GM23338 (cell line): ENCODE measurements at regions not wholly inside any gene's neighbourhood (a gene's known extent, or its start where the extent isn't known, plus 50 kb on each side); places are given as distances from the start of the nearest gene placed in this dataset.

Experiments
- ATAC-seq: fragments of 200-7000 bp; cut with Tn5 transposase; 3 replicates; pipeline ENCODE4 v1.9.1; 2020
- DNase-seq: peaks from one replicate; pipeline ENCODE4 v3.0.0-alpha.2; 2015; ENCODE audit warnings: low spot score
- H2AFZ ChIP-seq: fragments of 200-600 bp; sonication (generic); 2 replicates; pipeline ENCODE4 v1.8.0; 2016; ENCODE audit warnings: antibody characterized with exemption, mild to moderate bottlenecking, moderate library complexity
- H3F3A ChIP-seq: fragments of 200-600 bp; sonication (generic); replicated peaks from 2 replicates; pipeline ENCODE4 v1.8.0; 2017; ENCODE audit warnings: antibody characterized with exemption, mixed run types, low read depth
- H3K27ac ChIP-seq: fragments of 200-600 bp; sonication (generic); 2 replicates; pipeline ENCODE4 v1.6.1; 2016; ENCODE audit warnings: low read depth
- H3K27me3 ChIP-seq: fragments of 200-600 bp; sonication (generic); 2 replicates; pipeline ENCODE4 v1.8.0; 2016; ENCODE audit warnings: mild to moderate bottlenecking, mixed run types, moderate library complexity; ENCODE audit not compliant: insufficient read depth
- H3K36me3 ChIP-seq: fragments of 200-600 bp; sonication (generic); 2 replicates; pipeline ENCODE4 v1.8.0; 2016; ENCODE audit warnings: mild to moderate bottlenecking; ENCODE audit not compliant: insufficient read depth
- H3K4me1 ChIP-seq: fragments of 200-600 bp; sonication (generic); 2 replicates; pipeline ENCODE4 v1.8.0; 2016; ENCODE audit warnings: mild to moderate bottlenecking, moderate library complexity; ENCODE audit not compliant: insufficient read depth
- H3K4me2 ChIP-seq: fragments of 200-600 bp; sonication (generic); 2 replicates; pipeline ENCODE4 v1.7.1; 2017; ENCODE audit warnings: mixed run types
- H3K4me3 ChIP-seq: fragments of 200-600 bp; sonication (generic); 2 replicates; pipeline ENCODE4 v1.6.1; 2016; ENCODE audit warnings: mixed run types
- H3K79me2 ChIP-seq: fragments of 200-600 bp; sonication (generic); replicated peaks from 2 replicates; pipeline ENCODE4 v1.8.0; 2017; ENCODE audit warnings: mild to moderate bottlenecking; ENCODE audit not compliant: insufficient read depth
- H3K9me2 ChIP-seq: fragments of 200-600 bp; sonication (generic); 2 replicates; pipeline ENCODE4 v1.8.0; 2017; ENCODE audit not compliant: insufficient read depth
- H4K20me1 ChIP-seq: fragments of 200-600 bp; sonication (generic); replicated peaks from 2 replicates; pipeline ENCODE4 v1.8.0; 2017; ENCODE audit warnings: mild to moderate bottlenecking; ENCODE audit not compliant: insufficient read depth
- H3K27ac Mint-ChIP-seq: 2 replicates; pipeline ENCODE4 v1.8.0; 2020; ENCODE audit warnings: inconsistent platforms, mild to moderate bottlenecking, moderate library complexity, mixed read lengths
- H3K27me3 Mint-ChIP-seq: 3 replicates; pipeline ENCODE4 v1.8.0; 2022; ENCODE audit warnings: low read depth, mild to moderate bottlenecking, moderate library complexity, mixed read lengths, inconsistent platforms; ENCODE audit not compliant: insufficient read depth, poor library complexity
- H3K36me3 Mint-ChIP-seq: 3 replicates; pipeline ENCODE4 v1.8.0; 2021; ENCODE audit warnings: low read depth, mild to moderate bottlenecking, inconsistent platforms, moderate library complexity, mixed read lengths
- H3K4me1 Mint-ChIP-seq: 3 replicates; pipeline ENCODE4 v1.8.0; 2020; ENCODE audit warnings: mild to moderate bottlenecking, inconsistent platforms, mixed read lengths
- H3K4me3 Mint-ChIP-seq: 3 replicates; pipeline ENCODE4 v1.8.0; 2021; ENCODE audit warnings: moderate library complexity, mild to moderate bottlenecking, inconsistent platforms, mixed read lengths
- H3K9me3 Mint-ChIP-seq: 3 replicates; pipeline ENCODE4 v1.8.0; 2020; ENCODE audit warnings: moderate library complexity, mild to moderate bottlenecking, inconsistent platforms, mixed read lengths
- EZH2 ChIP-seq: fragments of 200-600 bp; sonication (generic); IDR thresholded peaks from one replicate; pipeline ENCODE4 v1.8.0; 2017; ENCODE audit warnings: antibody characterized with exemption, mild to moderate bottlenecking, low read depth; ENCODE audit not compliant: unreplicated experiment
- EZH2phosphoT487 ChIP-seq: fragments of 200-600 bp; sonication (generic); IDR thresholded peaks from one replicate; pipeline ENCODE4 v1.8.1; 2018; ENCODE audit warnings: antibody characterized with exemption; ENCODE audit not compliant: unreplicated experiment
- JUNB ChIP-seq: IDR thresholded peaks from one replicate; pipeline ENCODE4 v1.6.1; 2016; ENCODE audit warnings: antibody characterized with exemption; ENCODE audit not compliant: unreplicated experiment
- NANOG ChIP-seq: IDR thresholded peaks from 2 replicates; pipeline ENCODE4 v1.6.1; 2016; ENCODE audit warnings: antibody characterized with exemption, borderline replicate concordance
- POLR2AphosphoS5 ChIP-seq: IDR thresholded peaks from 2 replicates; pipeline ENCODE4 v1.6.1; 2016; ENCODE audit warnings: antibody characterized with exemption, low read depth
- STAT1 ChIP-seq: IDR thresholded peaks from one replicate; pipeline ENCODE4 v1.6.1; 2016; ENCODE audit warnings: antibody characterized with exemption; ENCODE audit not compliant: unreplicated experiment
- ZNF114 ChIP-seq: fragments of 250-450 bp; sonication (Bioruptor Pico); IDR thresholded peaks from 2 replicates; pipeline ENCODE4 v1.5.0; 2020; ENCODE audit warnings: mild to moderate bottlenecking, moderate library complexity
- ZNF331 ChIP-seq: fragments of 250-450 bp; sonication (Bioruptor Pico); IDR thresholded peaks from 2 replicates; pipeline ENCODE4 v1.5.0; 2020; ENCODE audit warnings: low read depth, mild to moderate bottlenecking, moderate library complexity
- TF ChIP-seq, protein P1 (sequence below), 2 experiments: fragments of 200-600 bp in 1 of 2; sonication (generic) in 1 of 2; conservative IDR thresholded peaks; 2 replicates each; pipeline versions ENCODE4 v1.5.1 to v1.6.1; 2016 to 2017; ENCODE audit warnings: antibody characterized with exemption in 2 of 2, low read depth in 2 of 2, mild to moderate bottlenecking in 2 of 2, moderate library complexity in 1 of 2
- TF ChIP-seq, protein P2 (sequence below): IDR thresholded peaks from one replicate; pipeline ENCODE4 v1.6.1; 2018; ENCODE audit warnings: antibody characterized with exemption; ENCODE audit not compliant: unreplicated experiment
- TF ChIP-seq, protein P3 (sequence below): fragments of 250-450 bp; sonication (Bioruptor Pico); IDR thresholded peaks from 2 replicates; pipeline ENCODE4 v1.5.0; 2020; ENCODE audit warnings: mild to moderate bottlenecking, moderate library complexity

DNA sequence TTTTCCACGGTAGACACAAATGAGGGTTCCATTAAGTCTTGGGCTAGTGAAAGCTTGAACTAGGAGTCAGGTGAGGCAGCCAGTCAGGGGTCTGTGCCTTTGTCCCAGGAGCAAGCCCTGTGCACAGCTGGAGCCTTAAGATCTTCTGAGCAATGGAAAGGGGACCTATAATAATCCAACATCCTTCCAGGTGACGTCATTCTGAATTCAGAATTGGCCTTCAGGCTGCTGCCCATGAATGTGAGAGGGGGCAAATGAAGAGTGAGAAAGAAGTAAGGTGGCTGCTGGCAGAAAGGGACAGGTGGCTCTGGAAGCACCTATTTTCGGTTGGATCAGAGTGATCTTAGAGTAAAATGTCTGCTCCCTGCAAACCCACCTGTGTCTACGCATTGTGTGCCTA is 488.1 kb upstream of the CDH5 start (continued):
- TF ChIP-seq, protein P1, sequence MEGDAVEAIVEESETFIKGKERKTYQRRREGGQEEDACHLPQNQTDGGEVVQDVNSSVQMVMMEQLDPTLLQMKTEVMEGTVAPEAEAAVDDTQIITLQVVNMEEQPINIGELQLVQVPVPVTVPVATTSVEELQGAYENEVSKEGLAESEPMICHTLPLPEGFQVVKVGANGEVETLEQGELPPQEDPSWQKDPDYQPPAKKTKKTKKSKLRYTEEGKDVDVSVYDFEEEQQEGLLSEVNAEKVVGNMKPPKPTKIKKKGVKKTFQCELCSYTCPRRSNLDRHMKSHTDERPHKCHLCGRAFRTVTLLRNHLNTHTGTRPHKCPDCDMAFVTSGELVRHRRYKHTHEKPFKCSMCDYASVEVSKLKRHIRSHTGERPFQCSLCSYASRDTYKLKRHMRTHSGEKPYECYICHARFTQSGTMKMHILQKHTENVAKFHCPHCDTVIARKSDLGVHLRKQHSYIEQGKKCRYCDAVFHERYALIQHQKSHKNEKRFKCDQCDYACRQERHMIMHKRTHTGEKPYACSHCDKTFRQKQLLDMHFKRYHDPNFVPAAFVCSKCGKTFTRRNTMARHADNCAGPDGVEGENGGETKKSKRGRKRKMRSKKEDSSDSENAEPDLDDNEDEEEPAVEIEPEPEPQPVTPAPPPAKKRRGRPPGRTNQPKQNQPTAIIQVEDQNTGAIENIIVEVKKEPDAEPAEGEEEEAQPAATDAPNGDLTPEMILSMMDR (conservative IDR thresholded peaks at IDR 0.05; ENCODE audit: low read depth in 2 of 2): no peak
- TF ChIP-seq NANOG (no peak), EZH2 (no peak), JUNB (no peak), POLR2AphosphoS5 (no peak), EZH2phosphoT487 (no peak), ZNF114 (CRISPR knock-in tag) (no peak), STAT1 (no peak), ZNF331 (CRISPR knock-in tag) (no peak)
- TF ChIP-seq, protein P2, sequence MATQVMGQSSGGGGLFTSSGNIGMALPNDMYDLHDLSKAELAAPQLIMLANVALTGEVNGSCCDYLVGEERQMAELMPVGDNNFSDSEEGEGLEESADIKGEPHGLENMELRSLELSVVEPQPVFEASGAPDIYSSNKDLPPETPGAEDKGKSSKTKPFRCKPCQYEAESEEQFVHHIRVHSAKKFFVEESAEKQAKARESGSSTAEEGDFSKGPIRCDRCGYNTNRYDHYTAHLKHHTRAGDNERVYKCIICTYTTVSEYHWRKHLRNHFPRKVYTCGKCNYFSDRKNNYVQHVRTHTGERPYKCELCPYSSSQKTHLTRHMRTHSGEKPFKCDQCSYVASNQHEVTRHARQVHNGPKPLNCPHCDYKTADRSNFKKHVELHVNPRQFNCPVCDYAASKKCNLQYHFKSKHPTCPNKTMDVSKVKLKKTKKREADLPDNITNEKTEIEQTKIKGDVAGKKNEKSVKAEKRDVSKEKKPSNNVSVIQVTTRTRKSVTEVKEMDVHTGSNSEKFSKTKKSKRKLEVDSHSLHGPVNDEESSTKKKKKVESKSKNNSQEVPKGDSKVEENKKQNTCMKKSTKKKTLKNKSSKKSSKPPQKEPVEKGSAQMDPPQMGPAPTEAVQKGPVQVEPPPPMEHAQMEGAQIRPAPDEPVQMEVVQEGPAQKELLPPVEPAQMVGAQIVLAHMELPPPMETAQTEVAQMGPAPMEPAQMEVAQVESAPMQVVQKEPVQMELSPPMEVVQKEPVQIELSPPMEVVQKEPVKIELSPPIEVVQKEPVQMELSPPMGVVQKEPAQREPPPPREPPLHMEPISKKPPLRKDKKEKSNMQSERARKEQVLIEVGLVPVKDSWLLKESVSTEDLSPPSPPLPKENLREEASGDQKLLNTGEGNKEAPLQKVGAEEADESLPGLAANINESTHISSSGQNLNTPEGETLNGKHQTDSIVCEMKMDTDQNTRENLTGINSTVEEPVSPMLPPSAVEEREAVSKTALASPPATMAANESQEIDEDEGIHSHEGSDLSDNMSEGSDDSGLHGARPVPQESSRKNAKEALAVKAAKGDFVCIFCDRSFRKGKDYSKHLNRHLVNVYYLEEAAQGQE: no peak

DNA sequence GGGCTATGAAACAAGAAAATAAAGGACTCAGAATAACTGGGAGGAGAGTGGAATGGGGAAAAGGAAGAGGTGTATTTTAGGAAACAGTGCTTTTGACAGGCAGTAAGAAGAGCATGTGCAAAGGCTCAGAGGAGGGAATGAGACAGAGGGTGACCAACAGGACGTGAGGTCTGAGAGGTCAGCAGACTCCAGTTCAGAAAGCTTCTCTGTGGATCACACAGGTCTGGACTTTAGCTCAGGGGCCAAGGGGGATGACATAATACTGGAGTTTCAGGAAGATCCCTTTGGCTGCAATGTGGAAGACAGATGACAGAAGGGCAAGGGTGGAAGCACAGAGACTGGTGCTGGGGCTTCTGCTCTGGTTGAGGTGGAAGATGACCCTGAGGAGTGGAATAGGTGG is 489.9 kb upstream of the CDH5 start:
- Histone ChIP-seq H3K36me3 (no peaks in the 10 kb centered on the region), H3K4me3 (no peak overlapping the region), H3K4me1 (no peaks in the 10 kb centered on the region), H3K4me2 (no peak overlapping the region), H3K27ac (no peak overlapping the region), H3K79me2 (no peaks in the 10 kb centered on the region), H4K20me1 (no peaks in the 10 kb centered on the region), H3K27me3 (no peaks in the 10 kb centered on the region), H2AFZ (no peak overlapping the region; the same call in 1 of the 2 replicates), H3F3A (no peaks in the 10 kb centered on the region), H3K9me2 (no peaks in the 10 kb centered on the region)
- DNase-seq (no peak), ATAC-seq (no peak)
- Mint-ChIP-seq H3K36me3 (no peaks in the 10 kb centered on the region), H3K27ac (no peak overlapping the region), H3K9me3 (no peaks in the 10 kb centered on the region; the same call in 2 of the 3 replicates), H3K4me1 (no peaks in the 10 kb centered on the region; the same call in 2 of the 3 replicates), H3K27me3 (peaks cover 5% of the 10 kb centered on the region), H3K4me3 (no peak overlapping the region)
- no peak for TF ChIP-seq NANOG
- TF ChIP-seq, protein P3, sequence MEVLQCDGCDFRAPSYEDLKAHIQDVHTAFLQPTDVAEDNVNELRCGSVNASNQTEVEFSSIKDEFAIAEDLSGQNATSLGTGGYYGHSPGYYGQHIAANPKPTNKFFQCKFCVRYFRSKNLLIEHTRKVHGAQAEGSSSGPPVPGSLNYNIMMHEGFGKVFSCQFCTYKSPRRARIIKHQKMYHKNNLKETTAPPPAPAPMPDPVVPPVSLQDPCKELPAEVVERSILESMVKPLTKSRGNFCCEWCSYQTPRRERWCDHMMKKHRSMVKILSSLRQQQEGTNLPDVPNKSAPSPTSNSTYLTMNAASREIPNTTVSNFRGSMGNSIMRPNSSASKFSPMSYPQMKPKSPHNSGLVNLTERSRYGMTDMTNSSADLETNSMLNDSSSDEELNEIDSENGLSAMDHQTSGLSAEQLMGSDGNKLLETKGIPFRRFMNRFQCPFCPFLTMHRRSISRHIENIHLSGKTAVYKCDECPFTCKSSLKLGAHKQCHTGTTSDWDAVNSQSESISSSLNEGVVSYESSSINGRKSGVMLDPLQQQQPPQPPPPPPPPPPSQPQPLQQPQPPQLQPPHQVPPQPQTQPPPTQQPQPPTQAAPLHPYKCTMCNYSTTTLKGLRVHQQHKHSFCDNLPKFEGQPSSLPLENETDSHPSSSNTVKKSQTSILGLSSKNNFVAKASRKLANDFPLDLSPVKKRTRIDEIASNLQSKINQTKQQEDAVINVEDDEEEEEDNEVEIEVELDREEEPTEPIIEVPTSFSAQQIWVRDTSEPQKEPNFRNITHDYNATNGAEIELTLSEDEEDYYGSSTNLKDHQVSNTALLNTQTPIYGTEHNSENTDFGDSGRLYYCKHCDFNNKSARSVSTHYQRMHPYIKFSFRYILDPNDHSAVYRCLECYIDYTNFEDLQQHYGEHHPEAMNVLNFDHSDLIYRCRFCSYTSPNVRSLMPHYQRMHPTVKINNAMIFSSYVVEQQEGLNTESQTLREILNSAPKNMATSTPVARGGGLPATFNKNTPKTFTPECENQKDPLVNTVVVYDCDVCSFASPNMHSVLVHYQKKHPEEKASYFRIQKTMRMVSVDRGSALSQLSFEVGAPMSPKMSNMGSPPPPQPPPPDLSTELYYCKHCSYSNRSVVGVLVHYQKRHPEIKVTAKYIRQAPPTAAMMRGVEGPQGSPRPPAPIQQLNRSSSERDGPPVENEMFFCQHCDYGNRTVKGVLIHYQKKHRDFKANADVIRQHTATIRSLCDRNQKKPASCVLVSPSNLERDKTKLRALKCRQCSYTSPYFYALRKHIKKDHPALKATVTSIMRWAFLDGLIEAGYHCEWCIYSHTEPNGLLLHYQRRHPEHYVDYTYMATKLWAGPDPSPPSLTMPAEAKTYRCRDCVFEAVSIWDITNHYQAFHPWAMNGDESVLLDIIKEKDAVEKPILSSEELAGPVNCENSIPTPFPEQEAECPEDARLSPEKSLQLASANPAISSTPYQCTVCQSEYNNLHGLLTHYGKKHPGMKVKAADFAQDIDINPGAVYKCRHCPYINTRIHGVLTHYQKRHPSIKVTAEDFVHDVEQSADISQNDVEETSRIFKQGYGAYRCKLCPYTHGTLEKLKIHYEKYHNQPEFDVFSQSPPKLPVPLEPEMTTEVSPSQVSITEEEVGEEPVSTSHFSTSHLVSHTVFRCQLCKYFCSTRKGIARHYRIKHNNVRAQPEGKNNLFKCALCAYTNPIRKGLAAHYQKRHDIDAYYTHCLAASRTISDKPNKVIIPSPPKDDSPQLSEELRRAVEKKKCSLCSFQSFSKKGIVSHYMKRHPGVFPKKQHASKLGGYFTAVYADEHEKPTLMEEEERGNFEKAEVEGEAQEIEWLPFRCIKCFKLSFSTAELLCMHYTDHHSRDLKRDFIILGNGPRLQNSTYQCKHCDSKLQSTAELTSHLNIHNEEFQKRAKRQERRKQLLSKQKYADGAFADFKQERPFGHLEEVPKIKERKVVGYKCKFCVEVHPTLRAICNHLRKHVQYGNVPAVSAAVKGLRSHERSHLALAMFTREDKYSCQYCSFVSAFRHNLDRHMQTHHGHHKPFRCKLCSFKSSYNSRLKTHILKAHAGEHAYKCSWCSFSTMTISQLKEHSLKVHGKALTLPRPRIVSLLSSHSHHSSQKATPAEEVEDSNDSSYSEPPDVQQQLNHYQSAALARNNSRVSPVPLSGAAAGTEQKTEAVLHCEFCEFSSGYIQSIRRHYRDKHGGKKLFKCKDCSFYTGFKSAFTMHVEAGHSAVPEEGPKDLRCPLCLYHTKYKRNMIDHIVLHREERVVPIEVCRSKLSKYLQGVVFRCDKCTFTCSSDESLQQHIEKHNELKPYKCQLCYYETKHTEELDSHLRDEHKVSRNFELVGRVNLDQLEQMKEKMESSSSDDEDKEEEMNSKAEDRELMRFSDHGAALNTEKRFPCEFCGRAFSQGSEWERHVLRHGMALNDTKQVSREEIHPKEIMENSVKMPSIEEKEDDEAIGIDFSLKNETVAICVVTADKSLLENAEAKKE (CRISPR knock-in tag): no peak
- no peak for TF ChIP-seq ZNF114 (CRISPR knock-in tag)
- TF ChIP-seq, protein P1 (conservative IDR thresholded peaks at IDR 0.05; ENCODE audit: low read depth in 2 of 2): no peak
- TF ChIP-seq POLR2AphosphoS5: no peak
- TF ChIP-seq JUNB: no peak
- TF ChIP-seq STAT1: no peak
- no peak for TF ChIP-seq EZH2phosphoT487
